ENCODE measurements at regions not wholly inside any gene's neighbourhood (a gene's known extent, or its start where the extent isn't known, plus 50 kb on each side); places are given as distances from the start of the nearest gene placed in this dataset.

DNA sequence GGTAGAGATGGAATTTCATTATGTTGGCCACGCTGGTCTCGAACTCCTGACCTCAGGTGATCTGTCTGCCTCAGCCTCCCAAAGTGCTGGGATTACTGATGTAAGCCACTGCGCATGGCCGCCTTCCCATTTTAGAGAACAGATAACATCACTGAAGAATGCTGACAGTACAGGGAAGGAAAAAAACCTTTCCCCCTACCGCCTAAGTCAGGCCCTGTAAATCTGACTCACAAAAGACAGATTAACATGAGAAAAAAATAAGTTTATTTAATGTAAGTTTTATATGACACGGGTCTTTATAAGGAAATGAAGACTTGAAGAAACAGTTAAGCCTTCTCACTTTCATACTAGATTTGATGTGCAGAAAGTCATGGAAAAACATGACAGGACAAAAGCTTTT is 227.2 kb upstream of the ZNF608 start:
- CTCF ChIA-PET: no interaction called here
- ATAC-seq (ENCODE audit: poor library complexity): no peak
- POLR2A ChIA-PET: no interaction called here
- no peak overlapping the region for H3K4me3 ChIP-seq (ENCODE audit: low read length)
- DNase-seq: no peak
- no peak overlapping the region for H3K27ac ChIP-seq (ENCODE audit: low read depth in 1 of 2, low read length in 2 of 2)
- H3K9me3 Mint-ChIP-seq: peaks cover 7% of the 10 kb centered on the region
- H3K36me3 ChIP-seq (ENCODE audit: insufficient read depth, low read length): no peaks in the 10 kb centered on the region
- intact Hi-C loops (cut with DNase I, micrococcal nuclease): no loop called here
- H3K36me3 Mint-ChIP-seq (ENCODE audit: low read depth): no peaks in the 10 kb centered on the region
- no peaks in the 10 kb centered on the region for H3K4me1 ChIP-seq (ENCODE audit: insufficient read depth, low read length)
- H3K27ac Mint-ChIP-seq: no peak overlapping the region
- no peaks in the 10 kb centered on the region for H3K27me3 ChIP-seq (ENCODE audit: control insufficient read depth in 1 of 2, insufficient read depth in 2 of 2, low read length in 2 of 2)
- H3K4me1 Mint-ChIP-seq (ENCODE audit: low read depth): no peaks in the 10 kb centered on the region
- TF ChIP-seq CTCF (IDR thresholded peaks at IDR 0.05): no peak
- no peak overlapping the region for H3K4me3 Mint-ChIP-seq
- H3K27me3 Mint-ChIP-seq: no peaks in the 10 kb centered on the region
- peaks cover 0 to 14% of the 10 kb centered on the region in 2 experiments for H3K9me3 ChIP-seq (ENCODE audit: control insufficient read depth in 1 of 2, insufficient read depth in 1 of 2, low read length in 2 of 2)

- intact Hi-C loops (cut with DNase I, micrococcal nuclease): no loop called here
- peaks cover 4% of the 10 kb centered on the region for H3K9me3 Mint-ChIP-seq
- no peaks in the 10 kb centered on the region for H3K4me1 Mint-ChIP-seq (ENCODE audit: low read depth)
- H3K4me1 ChIP-seq (ENCODE audit: insufficient read depth, low read length): no peaks in the 10 kb centered on the region
- H3K4me3 Mint-ChIP-seq: no peak overlapping the region
- no peaks in the 10 kb centered on the region for H3K36me3 ChIP-seq (ENCODE audit: insufficient read depth, low read length)
- H3K36me3 Mint-ChIP-seq (ENCODE audit: low read depth): no peaks in the 10 kb centered on the region
- H3K4me3 ChIP-seq (ENCODE audit: low read length): no peak overlapping the region
- ATAC-seq (ENCODE audit: poor library complexity) (no peak), DNase-seq (no peak)
- no peak overlapping the region for H3K27ac Mint-ChIP-seq
- H3K27me3 Mint-ChIP-seq: no peaks in the 10 kb centered on the region
- H3K9me3 ChIP-seq (ENCODE audit: control insufficient read depth in 1 of 2, insufficient read depth in 1 of 2, low read length in 2 of 2): peaks cover 0 to 14% of the 10 kb centered on the region in 2 experiments
- TF ChIP-seq CTCF (IDR thresholded peaks at IDR 0.05): no peak
- POLR2A ChIA-PET: no interaction called here
- H3K27ac ChIP-seq (ENCODE audit: low read depth in 1 of 2, low read length in 2 of 2): no peak overlapping the region
- no peaks in the 10 kb centered on the region for H3K27me3 ChIP-seq (ENCODE audit: control insufficient read depth in 1 of 2, insufficient read depth in 2 of 2, low read length in 2 of 2)
- CTCF ChIA-PET: no interaction called here
Measured at GRCh38 chr5:124976086-124976485, 229.6 kb upstream of the ZNF608 start.

- peaks cover 4% of the 10 kb centered on the region for H3K9me3 Mint-ChIP-seq
- intact Hi-C loops (cut with DNase I, micrococcal nuclease): no loop called here
- Histone ChIP-seq H3K9me3 (ENCODE audit: control insufficient read depth in 1 of 2, insufficient read depth in 1 of 2, low read length in 2 of 2) (peaks cover 0 to 9% of the 10 kb centered on the region in 2 experiments), H3K4me1 (ENCODE audit: insufficient read depth, low read length) (no peaks in the 10 kb centered on the region), H3K27ac (ENCODE audit: low read depth in 1 of 2, low read length in 2 of 2) (no peak overlapping the region), H3K36me3 (ENCODE audit: insufficient read depth, low read length) (no peaks in the 10 kb centered on the region), H3K27me3 (ENCODE audit: control insufficient read depth in 1 of 2, insufficient read depth in 2 of 2, low read length in 2 of 2) (no peaks in the 10 kb centered on the region), H3K4me3 (ENCODE audit: low read length) (no peak overlapping the region)
- CTCF ChIA-PET: no interaction called here
- H3K4me1 Mint-ChIP-seq (ENCODE audit: low read depth): no peaks in the 10 kb centered on the region
- no peak overlapping the region for H3K4me3 Mint-ChIP-seq
- POLR2A ChIA-PET: no interaction called here
- TF ChIP-seq CTCF (IDR thresholded peaks at IDR 0.05): no peak
- DNase-seq (no peak), ATAC-seq (ENCODE audit: poor library complexity) (no peak)
- H3K27me3 Mint-ChIP-seq: no peaks in the 10 kb centered on the region
- no peak overlapping the region for H3K27ac Mint-ChIP-seq
- no peaks in the 10 kb centered on the region for H3K36me3 Mint-ChIP-seq (ENCODE audit: low read depth)
Measured at GRCh38 chr5:124979251-124979650, 232.8 kb upstream of the ZNF608 start.

All from CD4-positive, alpha-beta T cell (primary cell).